ENCODE measurements at regions not wholly inside any gene's neighbourhood (a gene's known extent, or its start where the extent isn't known, plus 50 kb on each side); places are given as distances from the start of the nearest gene placed in this dataset.

DNA sequence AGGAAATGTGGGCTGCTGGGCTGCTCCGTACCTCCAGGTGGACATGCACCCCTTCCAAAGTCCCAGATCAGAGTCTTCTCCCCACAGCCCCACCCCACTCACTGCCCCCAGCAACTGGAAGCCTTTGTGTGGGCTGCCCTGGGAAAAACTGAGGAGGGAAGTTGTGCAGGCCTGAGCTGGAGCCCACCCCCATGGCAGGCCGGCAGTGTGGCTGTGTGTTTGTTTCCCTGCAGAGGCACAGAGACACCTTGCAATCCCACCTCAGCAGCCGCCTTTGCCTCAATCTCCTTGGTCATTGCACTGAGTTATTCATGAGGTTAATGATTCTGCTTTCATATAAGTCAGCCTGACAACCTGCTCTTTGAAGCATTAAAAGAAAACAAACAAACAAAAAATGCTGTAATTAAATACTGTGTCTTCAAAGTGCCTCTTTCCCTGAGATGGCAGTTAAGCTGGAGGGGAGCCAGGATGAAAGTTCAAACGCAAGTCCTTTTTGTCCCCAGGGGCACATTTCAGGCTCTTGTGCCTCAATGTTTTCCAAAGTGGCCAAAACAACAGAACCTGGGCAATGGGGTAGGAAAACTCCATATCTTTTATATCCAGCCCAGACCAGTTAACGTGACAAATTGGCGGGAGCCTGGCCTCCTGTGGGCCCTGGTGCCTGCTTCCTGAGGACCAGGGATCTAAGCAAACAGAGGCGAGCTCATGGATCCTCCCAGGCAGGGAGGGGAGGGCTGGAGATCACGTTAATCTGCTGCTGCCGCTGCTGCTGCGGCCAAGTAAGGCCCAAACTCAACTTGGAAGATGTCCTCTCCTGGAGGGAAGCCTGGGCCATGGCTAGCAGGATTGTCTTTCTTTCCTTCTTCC lies 51.9 kb upstream of the TSPAN11 start:
- ATAC-seq (no peak), DNase-seq (no peak)
- intact Hi-C loops (cut with DNase I, micrococcal nuclease), result no loop called here

DNA sequence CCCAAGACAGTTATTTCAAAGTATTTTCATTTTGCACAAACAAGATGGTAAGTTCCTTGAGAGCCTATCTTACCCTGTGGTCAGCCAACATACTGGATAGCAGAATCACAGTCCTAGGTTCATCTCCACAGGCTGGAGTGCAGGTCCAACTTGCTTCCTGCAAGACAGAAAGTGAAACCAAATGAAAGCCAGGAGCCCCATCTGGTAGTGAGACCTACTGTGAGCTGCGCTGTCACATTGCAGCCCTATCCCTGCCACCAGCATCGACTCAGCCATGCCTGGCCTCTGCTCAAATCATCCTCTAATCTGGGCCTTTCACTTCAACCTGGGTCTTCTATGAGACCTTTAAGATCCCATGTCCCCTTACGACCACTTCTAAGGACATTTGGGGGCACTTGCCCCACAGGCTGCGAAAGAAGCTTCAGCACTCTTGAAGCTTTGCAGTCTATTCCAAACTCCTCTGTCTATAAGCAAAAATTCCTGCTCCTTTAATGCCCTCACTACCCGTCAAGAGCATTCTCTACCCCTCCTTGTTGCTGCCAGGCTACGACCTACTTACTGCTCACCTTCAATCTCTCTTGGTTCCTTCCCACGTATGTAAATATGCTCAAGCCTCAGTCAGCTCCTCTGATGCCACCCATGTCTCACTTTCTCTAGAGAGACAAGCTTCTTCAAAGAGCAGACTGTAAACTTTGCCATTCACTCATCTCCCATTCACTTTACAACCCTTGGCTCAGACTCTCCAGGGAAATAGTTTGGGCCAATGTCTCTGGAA lies 55.9 kb upstream of the TSPAN11 start:
- intact Hi-C loops (cut with DNase I, micrococcal nuclease), result no loop called here
- no peak for DNase-seq

DNA sequence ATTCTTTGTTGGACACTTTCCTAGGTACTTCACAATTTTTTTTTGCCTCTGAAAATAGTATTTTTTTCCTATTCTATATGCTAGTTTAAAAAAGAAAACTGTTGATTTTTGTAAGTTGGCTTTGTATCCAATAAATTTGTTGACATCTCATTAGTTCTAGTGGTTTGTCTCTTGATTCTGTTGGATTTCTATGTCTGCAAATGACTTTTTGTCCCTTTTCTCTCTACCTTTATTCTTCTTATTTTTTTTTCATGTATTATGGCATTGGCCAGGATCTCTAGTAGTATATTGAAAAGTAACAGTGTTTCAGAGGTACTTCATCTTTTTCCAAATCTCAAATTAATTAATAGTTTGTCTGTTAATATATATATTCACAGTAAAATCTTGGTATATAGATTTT lies 59.1 kb upstream of the TSPAN11 start:
- DNase-seq (no peak), ATAC-seq (no peak)
- intact Hi-C loops (cut with DNase I, micrococcal nuclease), result no loop called here

More for the DNA sequence above, 55.9 kb upstream of the TSPAN11 start:
- no peak for ATAC-seq

DNA sequence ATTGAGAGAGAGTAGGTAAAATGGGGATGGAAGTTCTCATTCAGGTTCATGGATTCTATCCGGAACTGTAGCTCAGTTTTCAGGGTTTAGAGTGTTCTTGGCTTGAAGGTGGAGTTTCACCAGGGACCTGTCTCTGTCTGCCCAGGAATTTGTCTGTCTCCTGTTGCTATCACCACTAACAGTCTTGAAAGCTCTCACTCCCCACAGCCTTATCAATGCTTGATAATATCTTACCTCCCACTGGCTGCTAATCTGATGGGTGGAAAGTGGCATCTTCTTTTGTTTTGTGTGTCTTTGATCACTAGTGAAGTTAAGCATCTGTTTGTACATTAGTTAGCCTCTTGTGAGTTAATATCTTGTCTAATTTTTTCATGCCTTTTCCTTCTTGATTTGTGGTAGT lies 60.3 kb upstream of the TSPAN11 start:
- DNase-seq, result no peak
- ATAC-seq, result no peak
- intact Hi-C loops (cut with DNase I, micrococcal nuclease), result no loop called here

DNA sequence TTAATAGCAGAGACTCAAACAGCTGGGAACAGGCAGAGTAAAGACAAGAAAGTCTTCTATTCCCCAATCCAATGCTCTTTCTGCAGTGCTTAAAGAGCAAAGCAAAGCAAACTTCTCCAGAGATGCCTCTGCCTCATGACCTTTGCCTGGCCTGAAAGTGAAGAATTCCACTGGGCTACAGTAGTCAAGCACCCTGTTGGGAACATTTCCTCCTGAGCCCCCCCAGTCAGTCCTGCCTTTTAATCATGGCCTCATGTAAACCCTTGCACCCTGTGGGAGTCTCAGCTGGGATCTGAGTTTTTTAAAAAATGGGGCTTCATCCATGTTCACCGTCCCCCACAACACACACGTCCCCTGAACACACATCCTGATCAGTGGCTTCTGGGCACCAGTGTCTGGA lies 62.7 kb upstream of the TSPAN11 start:
- intact Hi-C loops (cut with DNase I, micrococcal nuclease), result no loop called here
- ATAC-seq, result no peak
- DNase-seq, result no peak

DNA sequence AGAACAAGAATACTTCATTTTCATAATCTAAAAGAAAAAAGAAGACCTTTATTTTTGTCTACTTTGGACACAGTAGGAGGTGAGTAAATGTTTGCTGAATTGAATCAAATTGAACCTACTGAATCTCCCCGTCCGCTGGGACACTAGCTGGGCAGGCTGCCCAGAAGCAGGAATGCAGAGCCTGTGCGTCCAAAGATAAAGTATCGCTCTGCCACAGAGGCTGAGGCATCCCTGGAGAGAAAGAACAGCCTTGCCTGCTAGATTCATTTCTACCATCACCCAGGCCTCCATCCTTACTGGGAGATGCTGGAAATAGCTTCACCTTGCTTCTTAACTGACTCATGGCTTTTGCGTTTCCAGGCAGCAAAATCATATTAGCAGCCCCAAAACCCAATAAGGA lies 64.1 kb upstream of the TSPAN11 start:
- DNase-seq (no peak), ATAC-seq (no peak)
- intact Hi-C loops (cut with DNase I, micrococcal nuclease), result no loop called here

DNA sequence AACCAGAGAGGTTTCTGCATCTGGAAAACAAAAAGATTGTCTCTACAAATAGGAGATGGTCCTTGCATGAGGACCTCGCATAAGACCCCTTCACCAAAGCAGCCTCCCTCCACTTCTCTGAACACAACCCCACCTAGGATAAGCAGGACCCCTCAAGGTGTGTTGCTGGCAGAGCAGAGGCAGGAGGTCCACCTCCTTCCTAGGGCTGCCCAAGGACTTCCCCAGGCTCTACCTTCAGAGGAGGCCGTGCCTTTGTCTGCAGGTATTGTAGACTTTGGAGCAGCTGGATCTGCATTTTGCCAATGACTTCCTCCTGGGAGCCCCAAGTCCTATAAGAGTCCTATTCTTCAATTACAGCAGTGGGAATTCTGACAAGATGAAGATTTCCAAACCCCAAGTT lies 67.3 kb upstream of the TSPAN11 start:
- intact Hi-C loops (cut with DNase I, micrococcal nuclease), result no loop called here
- ATAC-seq (no peak), DNase-seq (no peak)

DNA sequence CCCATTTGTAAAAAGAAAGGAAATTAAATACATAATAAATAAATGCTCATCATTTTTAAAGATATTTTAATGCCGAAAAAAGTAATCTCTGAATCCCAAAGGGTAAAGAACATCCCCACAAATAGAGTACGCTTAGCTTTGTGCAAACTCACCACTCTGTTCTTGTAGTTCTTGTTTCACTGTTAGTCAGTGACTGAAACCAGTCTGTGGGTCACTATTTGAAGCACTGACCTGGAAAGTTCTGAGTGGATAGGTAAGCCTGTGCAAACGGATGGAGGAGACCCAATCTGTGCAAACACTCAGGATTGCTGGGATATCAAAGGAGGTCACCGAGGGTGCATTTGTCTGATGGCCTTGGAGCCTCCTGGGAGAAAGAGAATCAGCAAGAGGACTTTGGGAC lies 68.1 kb upstream of the TSPAN11 start:
- DNase-seq (no peak), ATAC-seq (no peak)
- intact Hi-C loops (cut with DNase I, micrococcal nuclease), result no loop called here

DNA sequence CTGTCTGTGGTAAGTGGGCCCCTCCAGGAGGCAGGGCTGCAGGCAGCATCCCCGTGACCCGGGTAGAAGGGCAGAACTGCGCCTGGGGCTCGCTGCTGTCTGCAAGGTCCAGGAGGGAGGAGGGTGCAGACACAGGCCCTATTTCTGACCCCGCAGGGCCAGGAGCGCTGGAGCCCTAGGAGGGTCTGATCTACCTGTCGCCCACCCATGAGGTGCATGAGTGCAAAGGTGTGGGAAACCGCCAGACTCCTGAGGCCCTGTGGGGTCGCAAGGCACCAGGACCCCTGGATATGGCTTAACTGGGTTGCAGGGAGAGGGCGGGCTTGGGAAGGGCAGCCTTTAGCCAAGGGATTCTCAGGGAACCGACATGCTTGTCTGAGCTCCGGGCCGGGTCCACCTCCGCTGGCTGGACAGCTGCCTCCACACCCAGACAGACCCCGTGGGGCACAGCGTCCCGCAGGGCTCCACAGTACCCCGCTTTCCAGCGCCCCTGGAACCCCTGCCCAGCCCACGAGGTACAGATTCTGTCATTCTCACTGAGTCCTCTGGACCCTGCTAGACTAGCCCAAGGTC lies 72.9 kb upstream of the TSPAN11 start:
- DNase-seq, result no peak
- ATAC-seq, result no peak
- intact Hi-C loops (cut with DNase I, micrococcal nuclease), result no loop called here

DNA sequence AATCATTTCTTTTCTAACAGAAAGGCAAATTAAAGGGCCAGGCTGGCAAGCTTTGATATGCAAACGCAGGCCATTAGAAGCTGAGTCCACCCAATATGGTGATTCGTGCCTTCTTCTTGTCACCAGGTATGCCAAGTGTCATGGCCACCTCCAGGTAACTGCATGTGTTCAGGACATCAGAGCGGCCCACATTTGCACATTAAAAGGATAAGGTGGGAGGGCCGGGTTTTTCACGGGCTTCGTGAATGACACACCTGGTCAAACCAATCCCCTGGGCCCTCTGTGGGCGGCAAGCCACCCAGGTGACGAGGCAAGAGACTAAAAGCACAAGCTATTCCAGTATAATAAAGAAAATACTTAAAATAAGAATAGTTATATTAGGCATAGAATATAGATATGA lies 75.9 kb upstream of the TSPAN11 start:
- ATAC-seq, result no peak
- intact Hi-C loops (cut with DNase I, micrococcal nuclease), result no loop called here
- no peak for DNase-seq

DNA sequence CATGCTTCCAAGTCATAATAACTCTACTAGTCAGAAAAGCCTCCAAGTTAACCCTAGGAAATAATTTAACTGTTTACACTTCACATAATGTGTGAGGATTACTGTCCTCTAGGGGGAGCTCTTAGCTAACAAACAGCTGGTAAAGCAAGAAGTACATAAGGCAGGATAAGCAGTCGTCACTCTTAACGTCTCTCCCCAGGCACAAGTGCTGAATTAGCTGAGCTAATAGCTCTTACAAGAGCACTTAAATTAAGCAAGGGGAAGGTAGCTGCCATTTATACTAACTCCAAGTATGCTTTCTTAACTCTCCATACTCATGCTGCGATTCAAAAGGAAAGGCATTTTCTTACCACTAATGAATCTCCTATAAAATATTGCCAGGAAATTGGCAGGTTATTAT lies 79.3 kb upstream of the TSPAN11 start:
- intact Hi-C loops (cut with DNase I, micrococcal nuclease), result loop anchor here in 1 of 2 donors (10.0 kb wide), 1 partner anchor 138 kb away; no protein-coding TSS in a partner anchor
- ATAC-seq, result peak; percentile 56
- no peak for DNase-seq

DNA sequence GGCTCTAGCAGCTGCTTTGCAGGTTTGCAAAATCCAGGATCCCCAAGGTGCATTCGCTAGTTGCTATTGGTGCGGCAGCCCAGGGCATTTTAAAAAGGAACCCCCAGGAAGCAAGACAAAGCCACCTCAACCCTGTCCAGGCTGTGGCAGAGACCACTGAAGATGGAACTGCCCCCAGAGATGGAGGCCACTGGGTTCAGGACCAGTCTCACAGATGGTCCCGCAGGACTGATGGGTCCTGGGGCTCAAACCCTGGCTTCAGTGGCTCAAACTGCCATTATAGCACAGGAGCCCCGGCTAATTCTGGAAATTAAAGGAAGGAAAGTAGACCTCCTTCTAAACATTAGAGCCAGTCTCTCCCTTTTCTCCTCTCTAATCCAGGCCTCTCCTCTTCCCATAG lies 79.8 kb upstream of the TSPAN11 start:
- ATAC-seq (no peak), DNase-seq (no peak)
- intact Hi-C loops (cut with DNase I, micrococcal nuclease), result loop anchor here in 1 of 2 donors (10.0 kb wide), 1 partner anchor 138 kb away; no protein-coding TSS in a partner anchor

DNA sequence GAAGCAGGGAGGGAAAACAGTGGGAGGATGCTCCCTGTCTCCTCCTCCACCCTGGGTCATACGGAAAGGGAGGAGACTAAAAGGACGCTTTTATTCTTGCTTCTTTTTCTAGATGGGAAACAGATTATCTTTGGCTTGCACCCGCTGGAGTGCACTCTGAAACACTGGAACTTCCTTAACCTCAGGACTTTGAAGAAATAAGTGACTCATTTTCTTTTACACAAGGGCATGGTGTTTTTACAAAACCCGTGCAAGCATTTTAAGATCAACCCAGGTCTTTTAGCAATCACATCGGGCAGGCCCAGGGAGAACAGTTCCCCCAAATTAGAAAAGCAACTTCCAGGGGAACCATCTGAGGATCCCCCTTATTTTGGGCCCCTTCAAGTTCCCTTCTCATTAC lies 80.9 kb upstream of the TSPAN11 start:
- DNase-seq, result no peak
- intact Hi-C loops (cut with DNase I, micrococcal nuclease), result loop anchor here in 1 of 2 donors (10.0 kb wide), 1 partner anchor 139 kb away; no protein-coding TSS in a partner anchor
- no peak for ATAC-seq

DNA sequence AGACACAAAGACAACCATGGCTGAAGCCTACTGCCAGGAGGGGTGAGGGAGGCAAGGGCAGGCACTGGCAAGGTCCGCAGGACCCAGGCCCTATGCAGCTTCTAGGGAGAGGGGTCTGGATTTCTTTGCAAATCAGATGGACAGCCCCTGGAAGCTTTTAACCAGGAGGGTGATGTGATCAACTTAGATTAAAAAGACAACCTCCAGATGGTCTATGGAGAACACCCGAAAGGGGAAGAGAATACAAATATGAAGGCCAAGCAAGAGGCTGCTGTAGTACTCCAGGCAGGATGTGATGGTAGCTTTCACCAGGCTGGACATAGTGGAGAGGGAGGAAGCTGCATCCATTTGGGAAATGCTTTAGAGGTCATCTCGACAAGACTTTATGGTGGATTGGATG lies 83.3 kb upstream of the TSPAN11 start:
- ATAC-seq (no peak), DNase-seq (no peak)
- intact Hi-C loops (cut with DNase I, micrococcal nuclease), result loop anchor here in 1 of 2 donors (5.0 to 10.0 kb wide), 2 partner anchors 142 to 394 kb away; no protein-coding TSS in a partner anchor

DNA sequence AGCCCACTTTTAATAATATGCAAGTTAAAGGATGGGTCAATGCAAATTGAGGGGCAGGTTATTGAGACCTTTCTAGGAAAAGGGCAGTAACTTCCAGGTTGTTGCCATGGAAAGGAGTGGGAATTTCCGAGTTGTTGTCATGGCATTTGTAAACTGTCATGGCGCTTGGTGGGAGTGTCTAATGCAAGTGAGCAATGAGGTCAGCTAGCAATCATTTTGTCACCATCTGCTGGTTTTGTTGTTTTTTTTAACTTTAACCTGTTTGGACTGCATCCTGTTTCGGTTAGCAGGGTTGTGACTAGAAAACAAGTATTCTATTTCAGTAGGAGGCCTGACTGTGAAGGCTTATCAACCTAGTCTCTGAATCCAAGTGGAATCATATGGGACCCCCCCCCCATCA lies 85.8 kb upstream of the TSPAN11 start:
- no peak for DNase-seq
- intact Hi-C loops (cut with DNase I, micrococcal nuclease), result loop anchor here in 1 of 2 donors (5.0 to 10.0 kb wide), 2 partner anchors 144 to 397 kb away; no protein-coding TSS in a partner anchor
- no peak for ATAC-seq

DNA sequence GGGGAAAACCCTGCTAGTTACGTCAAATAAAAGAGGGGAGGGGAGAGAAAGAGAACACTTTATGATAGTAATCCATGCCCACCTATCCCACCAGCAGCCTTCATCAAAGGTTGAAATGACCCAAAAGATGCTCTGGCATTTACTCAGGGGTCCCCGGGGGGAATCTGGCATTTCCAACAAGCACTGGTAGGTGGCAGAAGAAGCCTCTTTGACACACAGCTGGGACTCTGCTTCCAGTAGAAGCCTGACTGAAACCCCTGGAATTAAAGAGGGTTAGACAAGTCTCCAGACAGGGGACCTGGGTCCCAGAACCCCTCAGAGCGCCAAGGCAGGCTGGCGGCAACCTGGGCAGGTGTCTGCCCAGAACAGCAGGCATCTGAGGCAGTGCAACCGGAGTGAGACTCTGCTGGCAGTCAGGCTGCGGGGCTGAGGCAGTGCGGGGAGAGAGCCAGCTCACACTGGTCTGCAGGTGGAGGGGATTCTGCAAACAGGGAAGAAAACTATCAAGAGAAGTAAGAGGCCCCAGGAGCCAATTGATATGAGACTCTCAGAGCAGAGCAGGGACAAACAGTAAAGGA lies 85.0 kb upstream of the CAPRIN2 start:
- DNase-seq (no peak), ATAC-seq (no peak)
- intact Hi-C loops (cut with DNase I, micrococcal nuclease), result loop anchor here in 1 of 2 donors (5.0 to 10.0 kb wide), 2 partner anchors 145 to 398 kb away; no protein-coding TSS in a partner anchor

DNA sequence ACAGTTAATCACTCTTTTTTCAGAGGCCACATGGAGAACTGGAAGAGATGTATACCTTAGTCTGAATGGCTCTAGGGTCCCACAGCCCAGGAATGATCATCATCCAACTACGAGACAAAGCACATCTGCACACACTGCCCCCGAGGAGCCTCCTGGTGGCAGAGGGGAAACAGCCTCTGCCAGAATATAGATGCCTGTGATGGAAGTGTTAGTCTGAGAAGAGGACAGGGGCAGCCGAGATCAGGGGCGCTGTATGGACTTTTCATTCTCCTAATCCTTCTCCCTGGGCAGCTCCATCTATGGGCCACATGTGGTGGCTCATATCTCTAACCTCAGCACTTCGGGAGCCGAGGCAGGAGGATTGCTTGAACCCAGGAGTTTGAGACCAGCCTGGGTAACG lies 82.8 kb upstream of the CAPRIN2 start:
- no peak for DNase-seq

DNA sequence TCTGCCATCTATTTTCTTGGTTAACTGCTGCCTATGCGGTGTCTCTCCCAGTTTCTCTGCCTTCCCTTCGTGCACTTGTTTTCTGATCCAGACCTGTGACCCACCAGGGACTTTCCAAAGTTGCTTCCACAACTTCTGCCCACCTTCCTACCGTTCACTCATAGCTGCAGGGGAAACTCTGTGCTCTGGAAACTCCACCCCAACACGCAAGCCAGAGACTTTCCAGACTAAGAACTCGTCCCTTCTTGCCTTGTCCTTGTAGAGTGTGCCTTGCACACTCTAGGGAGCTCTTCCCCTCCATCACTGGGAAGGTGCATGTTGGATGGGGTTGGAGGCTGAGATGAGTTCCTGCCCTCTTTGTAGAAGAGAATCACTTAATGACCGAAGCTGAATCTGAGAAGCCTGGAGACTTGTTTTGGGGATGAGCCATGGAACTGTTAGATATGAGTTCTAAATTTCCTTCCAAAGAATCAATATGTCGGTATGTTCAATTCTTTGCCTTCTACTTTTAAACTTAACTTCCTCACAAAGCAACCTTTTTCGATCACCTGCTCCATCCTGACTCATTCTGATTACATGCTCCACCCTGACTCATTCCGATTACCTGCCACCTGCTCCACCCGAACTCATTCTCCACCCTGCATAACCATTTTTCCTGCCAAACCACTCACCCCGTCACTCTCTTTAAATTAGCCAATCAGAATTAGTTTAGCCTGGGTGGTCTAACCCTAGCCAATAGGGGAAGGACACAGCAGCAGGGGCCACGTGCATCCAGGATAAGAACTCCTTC lies 82.1 kb upstream of the CAPRIN2 start:
- intact Hi-C loops (cut with DNase I, micrococcal nuclease), result no loop called here
- DNase-seq (no peak), ATAC-seq (no peak)

More for the DNA sequence above, 82.8 kb upstream of the CAPRIN2 start:
- intact Hi-C loops (cut with DNase I, micrococcal nuclease), result no loop called here
- no peak for ATAC-seq

Measured in left colon (tissue), 2 donors.